ENCODE measurements at regions not wholly inside any gene's neighbourhood (a gene's known extent, or its start where the extent isn't known, plus 50 kb on each side); places are given as distances from the start of the nearest gene placed in this dataset.
A peak's percentile ranks its signal among the peaks of the same experiment; 100 is the strongest.

GRCh38 chr18:34595690-34596089 is 114.4 kb upstream of the DTNA start:
- ATAC-seq (no peak), DNase-seq (ENCODE audit: low read depth, low spot score) (no peak)
- no peaks in the 10 kb centered on the region for H3K27me3 ChIP-seq (ENCODE audit: control insufficient read depth, insufficient read depth, low read length)
- in situ Hi-C loops (cut with HindIII; ENCODE audit: low pct_unique_long_range_greater_than_20kb, low sequenced_read_pairs), result no loop called here
- no peaks in the 10 kb centered on the region for H3K4me1 ChIP-seq (ENCODE audit: control insufficient read depth, insufficient read depth, low read length)
- POLR2A ChIA-PET, result no interaction called here
- BruUV-seq (replicated peaks), result no TSS peak
- no peak overlapping the region for H3K27ac ChIP-seq (ENCODE audit: low read length)
- no peaks in the 10 kb centered on the region for H3K36me3 ChIP-seq (ENCODE audit: control insufficient read depth, insufficient read depth, low read length)
- CTCF ChIA-PET, result no interaction called here
- no peak for TF ChIP-seq SIN3A (IDR thresholded peaks at IDR 0.05; ENCODE audit: borderline replicate concordance, insufficient read depth, low read depth, low read length)
- peak; percentile 21; the same call in 1 of the 2 replicates for TF ChIP-seq CTCF (IDR thresholded peaks at IDR 0.05)
- TF ChIP-seq POLR2AphosphoS5 (IDR thresholded peaks at IDR 0.05; ENCODE audit: low read depth, low read length), result no peak
- no peak for TF ChIP-seq REST (IDR thresholded peaks at IDR 0.05; ENCODE audit: insufficient read depth in 1 of 2, low read depth in 2 of 2, low read length in 1 of 2)
- no peak for TF ChIP-seq TCF7L2 (IDR thresholded peaks at IDR 0.05; ENCODE audit: low read depth, low read length)
- H3K4me3 ChIP-seq (ENCODE audit: low read depth in 2 of 2, low read length in 2 of 2), result no peak overlapping the region
- H3K9me3 ChIP-seq (ENCODE audit: control insufficient read depth, insufficient read depth, low read depth, low read length), result no peaks in the 10 kb centered on the region
- intact Hi-C loops (cut with micrococcal nuclease; ENCODE audit: unreplicated experiment), result loop anchor here (10.0 kb wide), 1 partner anchor 189 kb away; no protein-coding TSS in a partner anchor

GRCh38 chr18:34598120-34598635 is 111.9 kb upstream of the DTNA start:
- ChIA-PET CTCF (interaction anchor here (0.7 kb wide), 1 partner anchor 381 kb away, joined by 3 read pairs; no protein-coding TSS in a partner anchor), POLR2A (no interaction called here)
- in situ Hi-C loops (cut with HindIII; ENCODE audit: low pct_unique_long_range_greater_than_20kb, low sequenced_read_pairs) (no loop called here), intact Hi-C loops (cut with micrococcal nuclease; ENCODE audit: unreplicated experiment) (loop anchor here (10.0 kb wide), 1 partner anchor 187 kb away; no protein-coding TSS in a partner anchor)
- no peak for DNase-seq (ENCODE audit: low read depth, low spot score)
- Histone ChIP-seq H3K36me3 (ENCODE audit: control insufficient read depth, insufficient read depth, low read length) (no peaks in the 10 kb centered on the region), H3K27ac (ENCODE audit: low read length) (no peak overlapping the region), H3K4me3 (ENCODE audit: low read depth in 2 of 2, low read length in 2 of 2) (no peak overlapping the region), H3K9me3 (ENCODE audit: control insufficient read depth, insufficient read depth, low read depth, low read length) (no peaks in the 10 kb centered on the region), H3K4me1 (ENCODE audit: control insufficient read depth, insufficient read depth, low read length) (no peaks in the 10 kb centered on the region), H3K27me3 (ENCODE audit: control insufficient read depth, insufficient read depth, low read length) (no peaks in the 10 kb centered on the region)
- no peak for ATAC-seq
- no TSS peak for BruUV-seq (replicated peaks)
- TF ChIP-seq TCF7L2 (IDR thresholded peaks at IDR 0.05; ENCODE audit: low read depth, low read length) (no peak), CTCF (IDR thresholded peaks at IDR 0.05) (no peak), POLR2AphosphoS5 (IDR thresholded peaks at IDR 0.05; ENCODE audit: low read depth, low read length) (no peak), SIN3A (IDR thresholded peaks at IDR 0.05; ENCODE audit: borderline replicate concordance, insufficient read depth, low read depth, low read length) (no peak)

Data from Panc1 (cell line).